ENCODE measurements at regions not wholly inside any gene's neighbourhood (a gene's known extent, or its start where the extent isn't known, plus 50 kb on each side); places are given as distances from the start of the nearest gene placed in this dataset.

DNA sequence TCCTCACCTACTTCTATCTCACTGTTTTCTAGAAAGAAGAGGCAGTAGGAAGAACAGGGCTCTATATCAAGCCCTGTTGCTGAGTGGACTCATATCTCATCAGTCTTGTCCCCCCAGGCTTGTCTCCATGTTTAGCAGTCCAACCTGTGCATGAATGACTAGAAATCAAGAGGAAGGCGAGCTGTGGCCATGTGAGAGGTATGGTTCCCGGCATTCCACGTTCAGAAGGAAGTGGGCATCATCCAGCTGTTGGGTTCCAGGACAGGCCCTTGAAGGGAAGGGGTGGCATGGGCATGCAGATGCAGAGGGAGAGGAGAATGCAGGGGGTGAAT lies 176.6 kb downstream of the MRPL14 start:
- Histone ChIP-seq H3K4me2 (ENCODE audit: insufficient read depth, low read length) (no peak overlapping the region), H3K79me2 (ENCODE audit: insufficient read depth, low read length) (no peaks in the 10 kb centered on the region), H3K27me3 (ENCODE audit: insufficient read depth, low read length) (no peaks in the 10 kb centered on the region), H3K9me3 (ENCODE audit: low read depth, low read length) (no peaks in the 10 kb centered on the region), H3K27ac (ENCODE audit: low read depth, low read length) (no peak overlapping the region), H3K4me3 (ENCODE audit: insufficient read depth, low read length) (no peak overlapping the region), H3K36me3 (ENCODE audit: insufficient read depth, low read length) (no peaks in the 10 kb centered on the region), H3K4me1 (ENCODE audit: insufficient read depth, low read length) (no peaks in the 10 kb centered on the region), H4K20me1 (ENCODE audit: insufficient read depth, low read length) (no peaks in the 10 kb centered on the region), H2AFZ (ENCODE audit: low read length) (no peak overlapping the region)
- no peak for DNase-seq (ENCODE audit: insufficient read length, low spot score, missing footprints)
- TF ChIP-seq, protein P1, sequence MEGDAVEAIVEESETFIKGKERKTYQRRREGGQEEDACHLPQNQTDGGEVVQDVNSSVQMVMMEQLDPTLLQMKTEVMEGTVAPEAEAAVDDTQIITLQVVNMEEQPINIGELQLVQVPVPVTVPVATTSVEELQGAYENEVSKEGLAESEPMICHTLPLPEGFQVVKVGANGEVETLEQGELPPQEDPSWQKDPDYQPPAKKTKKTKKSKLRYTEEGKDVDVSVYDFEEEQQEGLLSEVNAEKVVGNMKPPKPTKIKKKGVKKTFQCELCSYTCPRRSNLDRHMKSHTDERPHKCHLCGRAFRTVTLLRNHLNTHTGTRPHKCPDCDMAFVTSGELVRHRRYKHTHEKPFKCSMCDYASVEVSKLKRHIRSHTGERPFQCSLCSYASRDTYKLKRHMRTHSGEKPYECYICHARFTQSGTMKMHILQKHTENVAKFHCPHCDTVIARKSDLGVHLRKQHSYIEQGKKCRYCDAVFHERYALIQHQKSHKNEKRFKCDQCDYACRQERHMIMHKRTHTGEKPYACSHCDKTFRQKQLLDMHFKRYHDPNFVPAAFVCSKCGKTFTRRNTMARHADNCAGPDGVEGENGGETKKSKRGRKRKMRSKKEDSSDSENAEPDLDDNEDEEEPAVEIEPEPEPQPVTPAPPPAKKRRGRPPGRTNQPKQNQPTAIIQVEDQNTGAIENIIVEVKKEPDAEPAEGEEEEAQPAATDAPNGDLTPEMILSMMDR (IDR thresholded peaks at IDR 0.05; ENCODE audit: extremely low read depth, low read depth, low read length) = no peak

DNA sequence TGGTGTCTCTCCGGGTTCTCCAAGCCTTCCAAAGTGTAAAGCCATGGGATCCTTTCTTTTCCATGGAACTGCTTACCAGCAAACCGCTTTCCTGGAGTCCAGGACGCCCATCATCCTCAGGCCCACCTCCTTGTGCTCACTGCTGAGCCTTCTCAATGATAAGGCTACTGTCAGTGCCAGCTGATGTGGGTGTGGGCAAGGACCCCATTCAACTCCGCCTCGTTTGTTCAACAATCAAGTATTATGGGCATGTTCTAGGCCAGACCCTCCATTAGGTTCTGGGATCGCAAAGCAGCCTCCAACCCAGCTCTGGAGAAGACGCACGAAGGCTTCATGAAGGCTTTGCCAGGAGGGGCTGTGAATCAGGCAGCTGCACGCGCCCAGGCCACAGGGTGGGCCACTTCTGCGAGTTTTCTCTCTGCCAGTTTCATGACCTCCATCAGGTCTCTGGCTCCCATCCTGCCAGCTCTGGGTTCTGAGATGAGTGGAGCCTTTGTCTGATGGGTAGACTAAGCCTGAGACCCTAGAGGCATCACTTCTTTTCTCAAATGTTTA lies 177.1 kb downstream of the MRPL14 start:
- Histone ChIP-seq H4K20me1 (ENCODE audit: insufficient read depth, low read length) (no peaks in the 10 kb centered on the region), H3K27ac (ENCODE audit: low read depth, low read length) (no peak overlapping the region), H2AFZ (ENCODE audit: low read length) (no peak overlapping the region), H3K4me3 (ENCODE audit: insufficient read depth, low read length) (no peak overlapping the region), H3K36me3 (ENCODE audit: insufficient read depth, low read length) (no peaks in the 10 kb centered on the region), H3K4me2 (ENCODE audit: insufficient read depth, low read length) (no peak overlapping the region), H3K27me3 (ENCODE audit: insufficient read depth, low read length) (no peaks in the 10 kb centered on the region), H3K4me1 (ENCODE audit: insufficient read depth, low read length) (no peaks in the 10 kb centered on the region), H3K79me2 (ENCODE audit: insufficient read depth, low read length) (no peaks in the 10 kb centered on the region), H3K9me3 (ENCODE audit: low read depth, low read length) (no peaks in the 10 kb centered on the region)
- no peak for DNase-seq (ENCODE audit: insufficient read length, low spot score, missing footprints)
- TF ChIP-seq, protein P1 (IDR thresholded peaks at IDR 0.05; ENCODE audit: extremely low read depth, low read depth, low read length) = no peak

DNA sequence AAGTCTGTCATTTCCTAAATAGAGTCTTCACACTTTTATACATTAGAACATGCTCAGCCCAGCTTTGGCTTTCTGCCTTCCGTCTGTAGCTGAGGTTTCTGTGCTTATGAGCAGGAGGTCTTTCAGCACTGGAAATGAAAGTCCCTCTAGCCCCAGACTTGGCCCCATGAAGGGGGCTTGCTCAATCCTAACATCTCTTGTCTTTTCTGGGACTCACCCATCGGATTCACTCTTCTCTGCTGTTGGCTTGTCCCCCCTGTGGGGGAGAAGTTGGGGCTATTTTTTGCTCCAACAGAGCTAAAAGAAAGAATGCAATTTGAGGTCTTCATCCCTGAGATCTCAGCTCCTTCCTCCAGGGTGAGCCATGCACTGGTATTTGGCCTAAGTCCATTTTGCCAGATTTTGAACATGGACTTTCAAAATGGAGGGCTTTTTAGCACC lies 177.7 kb downstream of the MRPL14 start:
- H4K20me1 ChIP-seq (ENCODE audit: insufficient read depth, low read length) = no peaks in the 10 kb centered on the region
- H3K4me1 ChIP-seq (ENCODE audit: insufficient read depth, low read length) = no peaks in the 10 kb centered on the region
- H3K36me3 ChIP-seq (ENCODE audit: insufficient read depth, low read length) = no peaks in the 10 kb centered on the region
- H3K27ac ChIP-seq (ENCODE audit: low read depth, low read length) = no peak overlapping the region
- no peak overlapping the region for H3K4me2 ChIP-seq (ENCODE audit: insufficient read depth, low read length)
- DNase-seq (ENCODE audit: insufficient read length, low spot score, missing footprints) = peak; percentile 87
- no peak overlapping the region for H3K4me3 ChIP-seq (ENCODE audit: insufficient read depth, low read length)
- H3K27me3 ChIP-seq (ENCODE audit: insufficient read depth, low read length) = no peaks in the 10 kb centered on the region
- H3K9me3 ChIP-seq (ENCODE audit: low read depth, low read length) = no peaks in the 10 kb centered on the region
- TF ChIP-seq, protein P1 (IDR thresholded peaks at IDR 0.05; ENCODE audit: extremely low read depth, low read depth, low read length) = no peak
- H3K79me2 ChIP-seq (ENCODE audit: insufficient read depth, low read length) = no peaks in the 10 kb centered on the region
- H2AFZ ChIP-seq (ENCODE audit: low read length) = no peak overlapping the region

DNA sequence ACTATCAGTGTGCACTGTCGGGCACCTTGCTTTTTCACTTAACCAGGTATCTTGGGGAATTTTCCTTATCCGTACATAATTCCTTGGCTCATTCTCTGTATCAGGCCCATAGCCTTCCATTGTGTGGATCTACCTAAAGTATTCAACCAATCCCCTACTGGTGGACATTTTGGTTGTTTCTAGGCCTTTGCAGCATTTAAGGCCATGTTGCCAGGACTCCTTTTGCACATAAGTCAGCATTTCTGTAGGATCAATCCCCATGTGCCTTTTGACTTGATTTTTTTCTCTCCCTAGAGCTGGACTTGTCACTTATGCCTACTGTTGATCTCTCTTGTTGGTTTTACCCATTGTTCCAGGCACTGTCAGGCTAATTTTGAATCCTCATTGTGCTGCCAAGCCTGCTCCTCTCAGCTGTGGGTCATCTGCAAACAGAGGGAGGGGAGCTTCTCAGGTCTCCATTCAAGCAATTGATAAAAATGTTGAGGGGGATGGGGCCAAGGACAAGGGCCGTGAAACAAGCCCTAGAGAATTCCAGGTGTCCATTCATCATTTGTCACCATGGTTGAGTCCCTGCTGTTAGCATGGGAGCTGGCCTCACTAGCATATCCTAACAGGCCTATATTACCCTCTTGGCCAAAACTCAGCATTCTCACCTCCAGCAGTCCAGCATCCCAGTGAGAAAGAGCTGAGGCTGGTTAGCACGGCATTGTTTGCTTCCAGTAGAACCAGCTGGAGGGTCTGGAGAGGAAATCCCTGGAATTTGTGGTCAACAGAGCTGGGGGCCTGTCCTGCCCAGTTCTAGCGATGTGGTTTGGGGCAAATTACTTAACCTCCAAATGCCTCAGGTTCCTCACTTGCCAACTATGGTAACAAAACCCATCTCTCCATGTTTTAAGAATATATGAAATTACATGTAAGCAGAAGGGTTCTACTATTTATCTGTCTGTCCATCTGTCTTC lies 178.4 kb downstream of the MRPL14 start:
- DNase-seq (ENCODE audit: insufficient read length, low spot score, missing footprints) = peak; percentile 46
- TF ChIP-seq, protein P1 (IDR thresholded peaks at IDR 0.05; ENCODE audit: extremely low read depth, low read depth, low read length) = no peak
- Histone ChIP-seq H3K36me3 (ENCODE audit: insufficient read depth, low read length) (no peaks in the 10 kb centered on the region), H2AFZ (ENCODE audit: low read length) (no peak overlapping the region), H3K27ac (ENCODE audit: low read depth, low read length) (no peak overlapping the region), H3K4me2 (ENCODE audit: insufficient read depth, low read length) (no peak overlapping the region), H3K4me3 (ENCODE audit: insufficient read depth, low read length) (no peak overlapping the region), H4K20me1 (ENCODE audit: insufficient read depth, low read length) (no peaks in the 10 kb centered on the region), H3K27me3 (ENCODE audit: insufficient read depth, low read length) (no peaks in the 10 kb centered on the region), H3K79me2 (ENCODE audit: insufficient read depth, low read length) (no peaks in the 10 kb centered on the region), H3K4me1 (ENCODE audit: insufficient read depth, low read length) (no peaks in the 10 kb centered on the region), H3K9me3 (ENCODE audit: low read depth, low read length) (no peaks in the 10 kb centered on the region)

Data from osteoblast (primary cell).